GM18498 (cell line): ENCODE measurements at regions not wholly inside any gene's neighbourhood (a gene's known extent, or its start where the extent isn't known, plus 50 kb on each side); places are given as distances from the start of the nearest gene placed in this dataset.

Source experiments
- ATAC-seq: cut with Tn5 transposase; IDR thresholded peaks from one replicate; pipeline ENCODE4 v1.9.1; 2021; ENCODE audit warnings: mild to moderate bottlenecking, moderate library complexity; ENCODE audit not compliant: unreplicated experiment

DNA sequence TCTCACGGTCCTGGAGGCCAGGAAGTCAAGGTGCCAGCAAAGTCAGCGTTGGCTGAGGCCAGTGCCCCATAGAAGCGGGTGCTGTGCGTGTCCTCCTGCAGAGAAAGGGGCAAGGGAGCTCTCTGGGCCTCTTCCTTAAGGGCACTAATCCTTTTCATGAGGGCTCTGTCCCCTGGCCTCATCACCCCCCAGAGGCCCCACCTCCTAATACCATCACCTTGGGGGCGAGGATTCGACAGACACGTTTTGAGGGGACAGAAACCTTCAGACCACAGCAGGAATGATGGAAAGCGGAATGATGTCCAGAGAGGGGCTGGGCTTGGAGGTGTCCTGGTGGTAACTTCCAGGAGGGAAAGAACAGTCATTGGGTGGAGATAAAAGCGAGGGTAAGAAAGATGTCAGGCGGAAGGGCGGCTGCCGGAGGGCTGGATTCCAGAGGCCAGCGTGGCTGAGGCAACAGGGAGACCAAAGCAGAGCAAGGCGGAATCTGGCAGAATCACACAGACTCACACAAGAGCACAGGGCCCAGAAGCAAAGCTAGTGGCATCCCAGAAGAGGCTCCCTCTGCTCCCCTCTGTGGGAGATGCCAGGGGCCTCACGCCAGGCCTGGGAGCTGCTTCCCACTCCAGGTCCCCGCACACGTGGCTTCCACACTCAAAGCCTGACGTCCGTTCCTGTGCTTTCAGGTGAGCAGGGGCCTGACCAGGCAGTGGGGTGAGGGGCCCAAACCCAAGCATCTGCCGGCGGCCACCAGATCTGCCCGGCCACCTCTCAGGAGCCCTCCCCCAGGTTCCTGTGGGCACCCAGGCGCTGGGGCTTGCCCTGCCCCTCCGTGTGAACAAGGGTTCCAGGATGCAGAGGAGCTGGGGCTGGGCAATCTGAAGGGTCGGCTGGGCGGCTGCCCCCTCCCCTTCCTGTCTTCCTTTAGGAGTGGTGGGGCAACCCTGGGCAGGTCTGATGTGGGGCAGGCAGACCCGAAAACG is 784.5 kb downstream of the BRD1 start:
- ATAC-seq, result no peak

GRCh38 chr22:49042066-49042465 is 785.6 kb downstream of the BRD1 start:
- ATAC-seq, result no peak

DNA sequence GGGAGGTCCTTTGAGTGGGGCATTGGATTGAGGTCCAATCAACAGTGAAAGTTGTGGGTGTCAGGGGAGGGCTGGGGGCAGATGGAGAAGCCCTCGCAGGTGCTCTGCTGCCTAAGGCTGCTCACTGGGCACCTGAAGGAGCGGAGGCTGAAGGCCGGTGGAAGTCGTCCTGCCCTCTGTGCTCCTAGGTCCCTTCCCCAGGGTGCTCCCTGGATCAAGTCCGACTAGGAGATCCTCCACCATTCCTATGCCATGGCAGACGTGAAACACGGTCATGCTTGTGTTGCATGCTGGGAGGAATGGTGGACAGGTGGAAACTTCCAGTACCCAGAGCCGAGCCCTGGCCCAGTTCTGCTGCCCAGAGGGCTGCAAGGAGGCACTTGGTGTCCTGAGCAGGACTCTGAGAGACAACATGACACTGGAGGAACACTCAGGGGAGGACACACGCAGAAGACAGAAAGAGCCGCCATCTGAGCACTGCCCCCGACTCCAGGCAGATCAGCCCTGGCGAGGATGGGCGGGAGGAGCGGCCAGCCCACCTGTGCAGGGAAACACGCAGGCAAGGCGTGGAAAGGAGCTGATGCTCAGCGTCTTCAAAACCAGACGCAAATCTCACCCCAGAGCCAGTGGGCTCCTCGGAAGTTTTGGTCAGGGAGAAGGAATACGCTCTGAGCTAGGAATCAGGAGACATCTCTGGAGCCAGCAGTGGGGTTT is 786.8 kb downstream of the BRD1 start:
- no peak for ATAC-seq

DNA sequence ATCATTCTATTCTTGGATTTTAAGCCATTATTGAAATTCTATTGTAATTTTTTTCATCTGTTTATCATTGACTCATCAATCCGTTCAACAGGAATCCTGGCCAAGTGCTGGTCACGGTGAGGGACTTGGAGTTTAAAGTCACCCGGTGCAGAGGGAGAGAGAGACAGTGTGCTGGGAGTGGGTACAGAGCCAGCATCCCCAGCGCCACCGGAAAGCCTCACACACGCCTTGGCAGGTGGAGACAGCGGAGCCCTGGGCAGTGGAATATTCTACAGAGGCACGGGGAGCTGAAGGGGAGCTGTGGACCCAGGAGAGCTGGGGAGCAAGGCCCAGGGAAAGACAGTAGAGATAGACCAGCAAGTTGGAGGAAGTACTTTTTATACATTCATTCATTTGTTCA is 787.6 kb downstream of the BRD1 start:
- no peak for ATAC-seq

- ATAC-seq, result no peak
Measured at GRCh38 chr22:49039625-49040024, 788.0 kb downstream of the BRD1 start.

DNA sequence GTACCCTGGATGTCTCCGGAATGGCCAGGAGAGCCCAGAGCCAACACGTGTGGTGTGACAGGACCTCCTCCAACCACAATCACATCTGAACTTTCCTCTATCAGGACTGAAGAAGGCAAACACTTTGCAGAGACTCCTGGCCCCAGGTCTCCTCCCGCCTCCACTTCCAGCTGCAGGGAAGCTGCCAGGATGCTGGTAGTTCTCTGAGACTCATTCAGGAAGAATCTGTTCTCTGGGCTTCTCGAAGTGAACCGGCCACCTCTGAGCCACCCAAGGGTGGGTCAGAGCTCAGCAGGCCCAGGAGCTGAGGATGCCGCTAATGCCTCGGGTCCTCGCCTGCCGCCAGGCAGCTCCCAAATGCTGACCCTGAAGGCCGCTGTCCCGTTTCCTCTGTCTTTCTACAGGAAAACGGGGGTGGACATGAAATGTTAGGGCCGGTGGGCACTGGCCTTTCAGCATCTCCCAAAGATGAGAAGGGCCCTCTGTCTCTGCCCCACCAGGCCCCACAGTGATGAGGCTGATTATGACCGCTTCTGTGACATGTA is 789.9 kb downstream of the BRD1 start:
- no peak for ATAC-seq

DNA sequence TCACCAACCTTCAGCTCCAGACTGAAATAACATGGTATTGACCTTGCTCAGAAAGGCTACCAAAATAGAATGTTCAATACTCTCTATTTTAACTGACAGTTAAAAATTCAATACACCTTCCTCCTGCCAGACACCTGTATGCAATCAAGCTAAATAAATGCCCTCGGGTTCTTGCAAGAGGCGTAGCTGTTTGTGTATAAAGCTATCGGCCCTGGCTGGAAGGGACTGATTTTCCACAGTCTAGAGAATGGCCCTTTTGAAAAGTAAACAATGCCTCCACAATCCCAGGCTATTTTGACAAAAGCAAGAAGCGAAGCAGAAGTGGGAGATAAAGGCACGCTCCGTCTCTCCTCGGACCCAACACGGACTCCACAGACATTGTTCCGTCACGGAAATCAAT is 791.2 kb downstream of the BRD1 start:
- no peak for ATAC-seq

- no peak for ATAC-seq
Measured at GRCh38 chr22:49035818-49036457, 791.7 kb downstream of the BRD1 start.

GRCh38 chr22:49034836-49035817 is 792.5 kb downstream of the BRD1 start:
- ATAC-seq, result no peak

- no peak for ATAC-seq
Measured at GRCh38 chr22:49033616-49034015, 794.1 kb downstream of the BRD1 start.

DNA sequence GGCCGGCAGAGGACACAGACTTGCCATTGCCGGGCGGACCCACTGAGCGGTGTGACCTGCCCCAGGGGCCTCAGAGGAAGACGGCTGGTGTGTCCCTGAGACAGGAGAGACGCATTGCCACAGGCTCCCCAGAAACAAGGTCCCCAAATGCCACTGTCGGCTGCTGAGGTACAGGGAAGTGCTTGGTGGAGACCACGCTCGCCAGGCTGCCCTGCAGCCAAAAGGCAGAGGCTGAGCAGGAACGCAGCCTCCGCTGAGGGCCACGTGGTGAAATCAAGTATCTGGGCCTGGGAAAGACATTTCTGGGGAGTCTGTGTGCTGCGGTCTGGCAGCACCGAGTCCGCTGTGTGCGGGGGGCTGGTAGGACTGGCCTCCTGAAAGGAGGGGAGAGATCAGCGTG is 794.9 kb downstream of the BRD1 start:
- ATAC-seq, result no peak

DNA sequence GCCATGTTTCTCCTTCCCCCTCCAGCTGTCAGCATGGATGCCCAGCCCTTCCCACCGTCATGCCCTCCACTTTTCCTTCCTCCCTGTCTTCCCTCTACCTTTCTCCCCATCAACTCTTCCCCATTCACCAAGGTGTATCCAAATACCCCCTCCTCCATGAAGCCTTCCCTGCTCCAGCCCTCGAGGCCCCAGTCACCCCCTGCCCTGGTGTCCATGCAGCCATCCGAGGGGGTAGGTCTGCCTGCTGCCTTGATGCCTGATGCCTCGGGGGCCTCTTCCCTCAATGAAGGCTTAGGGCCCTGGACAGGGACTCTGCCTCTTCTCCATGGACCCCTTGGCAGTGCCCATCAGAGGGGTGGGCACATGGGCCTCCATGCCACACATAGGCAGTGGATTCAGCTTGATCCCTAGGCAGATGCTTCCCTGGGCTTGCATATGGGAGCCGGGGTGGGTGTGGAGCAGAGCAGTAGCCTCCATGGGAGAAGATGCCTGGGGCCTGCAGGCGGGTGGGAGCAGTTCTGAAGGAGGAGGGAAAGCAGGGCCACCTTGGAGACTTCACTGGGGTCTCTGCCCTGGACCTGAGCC is 795.8 kb downstream of the BRD1 start:
- ATAC-seq, result no peak

GRCh38 chr22:49028111-49028510 is 799.6 kb downstream of the BRD1 start:
- ATAC-seq, result no peak

DNA sequence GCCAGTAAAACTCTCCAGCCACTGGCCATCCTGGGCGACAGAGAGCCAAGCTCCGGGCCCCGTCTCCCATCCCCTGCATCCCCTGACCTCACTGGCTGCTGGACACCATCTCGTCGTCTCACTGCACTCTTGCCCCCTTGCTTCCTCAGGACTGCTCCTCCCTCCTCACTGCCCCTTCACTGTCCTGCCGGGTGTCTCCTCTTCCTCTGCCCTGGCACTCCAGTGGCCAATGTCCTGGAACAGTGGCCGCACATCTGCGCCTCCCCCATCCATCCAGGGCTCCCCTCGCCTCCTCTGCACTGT is 800.4 kb downstream of the BRD1 start:
- no peak for ATAC-seq

DNA sequence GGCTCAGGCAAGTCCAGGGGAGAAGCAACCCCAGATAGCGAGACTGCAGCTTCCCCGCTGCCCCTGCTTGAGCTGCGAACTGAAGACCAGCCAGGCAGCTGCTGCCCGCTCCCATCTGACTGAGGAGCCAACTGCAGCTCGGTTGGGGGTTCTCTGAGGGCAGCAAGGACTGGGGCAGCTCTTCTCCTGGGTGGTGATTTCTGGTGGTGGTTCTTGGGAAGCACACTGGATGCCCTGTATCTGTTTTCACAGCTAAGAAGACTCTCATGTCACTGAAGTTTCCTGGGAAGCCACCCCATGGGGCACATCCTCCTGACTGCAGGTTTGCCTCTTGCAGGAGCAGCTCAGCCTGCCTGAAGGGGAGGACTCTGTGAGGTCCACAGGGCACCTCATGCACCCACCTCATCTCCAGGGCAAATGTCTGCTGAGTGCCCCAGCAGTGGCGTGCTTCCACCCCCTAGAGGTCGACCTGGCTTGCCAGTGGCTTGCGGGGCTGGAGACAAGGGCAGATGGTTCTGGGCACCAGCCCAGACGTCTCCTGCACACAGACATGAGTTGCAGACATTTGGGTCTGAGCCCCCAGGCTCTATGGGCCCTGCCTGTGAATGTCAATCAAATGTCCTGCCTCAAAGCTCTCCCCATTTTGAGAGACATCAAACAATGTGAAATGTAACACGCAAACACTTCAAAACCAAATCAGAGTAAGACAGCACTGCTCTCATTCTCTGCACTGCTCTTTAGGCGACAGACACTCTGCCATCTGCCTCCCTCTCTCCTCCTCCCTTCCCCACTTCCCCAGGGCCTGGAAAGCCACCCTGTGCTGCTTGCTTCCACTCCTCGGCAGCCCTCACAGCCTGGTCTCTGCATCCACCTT is 800.9 kb downstream of the BRD1 start:
- no peak for ATAC-seq

DNA sequence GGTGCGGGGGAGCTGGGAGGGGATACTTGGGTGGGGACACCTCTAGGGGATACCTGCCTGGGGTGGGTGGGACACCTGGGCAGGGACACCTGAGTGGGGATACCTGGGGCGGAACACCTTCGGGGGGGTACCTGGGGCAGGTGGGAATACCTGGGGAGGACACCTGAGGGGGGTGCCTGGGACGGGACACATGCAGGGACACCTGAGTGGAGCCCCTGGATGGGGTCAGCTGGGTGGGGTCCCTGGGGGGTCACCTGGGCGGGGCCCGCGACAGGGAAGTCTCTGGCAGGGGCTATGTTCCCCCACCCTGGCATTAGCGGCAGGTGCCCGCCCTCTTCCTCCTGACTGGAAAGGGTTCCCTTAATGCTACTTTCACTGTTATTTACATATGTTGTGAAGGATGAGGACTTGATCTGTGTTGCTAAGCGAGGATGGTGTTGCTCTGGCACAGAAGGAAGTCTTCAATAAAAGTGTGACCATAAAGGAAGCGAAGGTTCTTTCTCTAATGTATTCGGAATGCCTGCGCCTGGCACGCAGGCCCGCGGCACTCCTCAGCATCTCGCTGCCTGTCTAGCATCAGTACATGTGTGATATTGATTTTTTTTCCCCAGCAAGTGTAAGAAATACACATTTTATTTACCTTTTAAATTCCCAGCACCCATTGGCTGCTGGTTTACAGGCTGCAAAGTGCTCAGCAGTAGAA is 801.7 kb downstream of the BRD1 start:
- no peak for ATAC-seq

- no peak for ATAC-seq
Measured at GRCh38 chr22:49024775-49025440, 802.8 kb downstream of the BRD1 start.
